OCI-LY1 (cell line): ENCODE measurements at regions not wholly inside any gene's neighbourhood (a gene's known extent, or its start where the extent isn't known, plus 50 kb on each side); places are given as distances from the start of the nearest gene placed in this dataset.

Experiments used
- H2AFZ ChIP-seq: fragments of 200-600 bp; sonication (generic), shearing (Covaris generic); 2 replicates; pipeline ENCODE4 v1.6.0; 2014; ENCODE audit warnings: antibody characterized with exemption, mild to moderate bottlenecking, low read length
- H3F3A ChIP-seq: fragments of 200-600 bp; sonication (generic), shearing (Covaris generic); 2 replicates; pipeline ENCODE4 v1.6.0; 2014; ENCODE audit warnings: mild to moderate bottlenecking, antibody characterized with exemption, low read length, moderate library complexity; ENCODE audit not compliant: insufficient read depth
- H3K27ac ChIP-seq: fragments of 200-600 bp; sonication (generic); 2 replicates; pipeline ENCODE4 v1.5.1; 2014; ENCODE audit warnings: low read length, mixed run types, mild to moderate bottlenecking, low read depth; ENCODE audit not compliant: poor library complexity, severe bottlenecking
- H3K27me3 ChIP-seq: fragments of 200-600 bp; sonication (generic); 2 replicates; pipeline ENCODE4 v1.6.0; 2014; ENCODE audit warnings: antibody characterized with exemption, mild to moderate bottlenecking, low read length, moderate library complexity; ENCODE audit not compliant: insufficient read depth
- H3K36me3 ChIP-seq: fragments of 200-600 bp; sonication (generic); 2 replicates; pipeline ENCODE4 v1.6.1; 2014; ENCODE audit warnings: mild to moderate bottlenecking, antibody characterized with exemption, low read length, moderate library complexity, mixed read lengths; ENCODE audit not compliant: insufficient read depth
- H3K4me1 ChIP-seq: fragments of 200-600 bp; sonication (generic); 2 replicates; pipeline ENCODE4 v1.5.1; 2014; ENCODE audit warnings: mild to moderate bottlenecking, low read length, moderate library complexity; ENCODE audit not compliant: insufficient read depth, severe bottlenecking
- H3K4me2 ChIP-seq: fragments of 200-600 bp; sonication (generic), shearing (Covaris generic); 2 replicates; pipeline ENCODE4 v1.6.1; 2014; ENCODE audit warnings: low read length
- H3K4me3 ChIP-seq: fragments of 200-600 bp; sonication (generic); 2 replicates; pipeline ENCODE4 v1.5.1; 2014; ENCODE audit warnings: low read length, low read depth, mild to moderate bottlenecking, mixed read lengths; ENCODE audit not compliant: poor library complexity, severe bottlenecking
- H3K79me2 ChIP-seq: fragments of 200-600 bp; shearing (Covaris generic); 2 replicates; pipeline ENCODE4 v1.6.1; 2016; ENCODE audit warnings: mixed run types, low read length, mixed read lengths; ENCODE audit not compliant: insufficient read depth
- H3K9ac ChIP-seq: fragments of 200-600 bp; sonication (generic), shearing (Covaris generic); 2 replicates; pipeline ENCODE4 v1.6.1; 2014; ENCODE audit warnings: mild to moderate bottlenecking, low read length, mixed read lengths
- H3K9me2 ChIP-seq: fragments of 200-600 bp; sonication (generic), shearing (Covaris generic); 2 replicates; pipeline ENCODE4 v1.6.1; 2014; ENCODE audit warnings: low read depth, mild to moderate bottlenecking, low read length, mixed read lengths
- H3K9me3 ChIP-seq: fragments of 200-600 bp; shearing (Covaris generic); 2 replicates; pipeline ENCODE4 v1.6.1; 2014; ENCODE audit warnings: low read length, mixed read lengths
- H4K20me1 ChIP-seq: fragments of 200-600 bp; sonication (generic), shearing (Covaris generic); 2 replicates; pipeline ENCODE4 v1.6.0; 2016; ENCODE audit warnings: mild to moderate bottlenecking, low read length; ENCODE audit not compliant: insufficient read depth
- EZH2 ChIP-seq: fragments of 200-600 bp; sonication (generic), shearing (Covaris generic); IDR thresholded peaks from 2 replicates; pipeline ENCODE4 v1.8.0; 2017; ENCODE audit warnings: borderline replicate concordance, mixed run types, mild to moderate bottlenecking, antibody characterized with exemption, low read length, moderate library complexity, mixed read lengths
- TF ChIP-seq, protein P1 (sequence below): fragments of 200-600 bp; sonication (generic), shearing (Covaris generic); IDR thresholded peaks from 2 replicates; pipeline ENCODE4 v1.5.1; 2017; ENCODE audit warnings: mild to moderate bottlenecking, antibody characterized with exemption, low read length, moderate library complexity, mixed read lengths

- no peak overlapping the region for H2AFZ ChIP-seq
- no peaks in the 10 kb centered on the region for H3F3A ChIP-seq
- TF ChIP-seq EZH2: no peak
- TF ChIP-seq, protein P1, sequence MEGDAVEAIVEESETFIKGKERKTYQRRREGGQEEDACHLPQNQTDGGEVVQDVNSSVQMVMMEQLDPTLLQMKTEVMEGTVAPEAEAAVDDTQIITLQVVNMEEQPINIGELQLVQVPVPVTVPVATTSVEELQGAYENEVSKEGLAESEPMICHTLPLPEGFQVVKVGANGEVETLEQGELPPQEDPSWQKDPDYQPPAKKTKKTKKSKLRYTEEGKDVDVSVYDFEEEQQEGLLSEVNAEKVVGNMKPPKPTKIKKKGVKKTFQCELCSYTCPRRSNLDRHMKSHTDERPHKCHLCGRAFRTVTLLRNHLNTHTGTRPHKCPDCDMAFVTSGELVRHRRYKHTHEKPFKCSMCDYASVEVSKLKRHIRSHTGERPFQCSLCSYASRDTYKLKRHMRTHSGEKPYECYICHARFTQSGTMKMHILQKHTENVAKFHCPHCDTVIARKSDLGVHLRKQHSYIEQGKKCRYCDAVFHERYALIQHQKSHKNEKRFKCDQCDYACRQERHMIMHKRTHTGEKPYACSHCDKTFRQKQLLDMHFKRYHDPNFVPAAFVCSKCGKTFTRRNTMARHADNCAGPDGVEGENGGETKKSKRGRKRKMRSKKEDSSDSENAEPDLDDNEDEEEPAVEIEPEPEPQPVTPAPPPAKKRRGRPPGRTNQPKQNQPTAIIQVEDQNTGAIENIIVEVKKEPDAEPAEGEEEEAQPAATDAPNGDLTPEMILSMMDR: no peak
- H3K79me2 ChIP-seq: no peaks in the 10 kb centered on the region
- no peaks in the 10 kb centered on the region for H3K36me3 ChIP-seq
- no peak overlapping the region for H3K27ac ChIP-seq
- no peak overlapping the region for H3K4me2 ChIP-seq
- no peaks in the 10 kb centered on the region for H3K27me3 ChIP-seq
- no peak overlapping the region for H3K9ac ChIP-seq
- no peaks in the 10 kb centered on the region for H3K4me1 ChIP-seq
- no peaks in the 10 kb centered on the region for H3K9me2 ChIP-seq
- H3K9me3 ChIP-seq: no peaks in the 10 kb centered on the region
- H4K20me1 ChIP-seq: no peaks in the 10 kb centered on the region
- H3K4me3 ChIP-seq: no peak overlapping the region
Measured at GRCh38 chr5:100448111-100448528, 87.1 kb upstream of the FAM174A start.

GRCh38 chr5:100446879-100447430, 88.2 kb upstream of the FAM174A start:
- H3K79me2 ChIP-seq: no peaks in the 10 kb centered on the region
- no peaks in the 10 kb centered on the region for H3K27me3 ChIP-seq
- H3K4me1 ChIP-seq: no peaks in the 10 kb centered on the region
- no peaks in the 10 kb centered on the region for H3K36me3 ChIP-seq
- no peak overlapping the region for H3K27ac ChIP-seq
- H3K4me2 ChIP-seq: no peak overlapping the region
- no peaks in the 10 kb centered on the region for H3K9me3 ChIP-seq
- no peaks in the 10 kb centered on the region for H3F3A ChIP-seq
- no peak overlapping the region for H3K4me3 ChIP-seq
- H3K9me2 ChIP-seq: no peaks in the 10 kb centered on the region
- H2AFZ ChIP-seq: no peak overlapping the region
- TF ChIP-seq, protein P1: no peak
- no peak for TF ChIP-seq EZH2
- H4K20me1 ChIP-seq: no peaks in the 10 kb centered on the region
- no peak overlapping the region for H3K9ac ChIP-seq

- no peaks in the 10 kb centered on the region for H3K4me1 ChIP-seq
- H3K4me2 ChIP-seq: no peak overlapping the region
- TF ChIP-seq, protein P1: no peak
- H3K9me2 ChIP-seq: no peaks in the 10 kb centered on the region
- no peak overlapping the region for H3K9ac ChIP-seq
- no peak overlapping the region for H2AFZ ChIP-seq
- H3K4me3 ChIP-seq: no peak overlapping the region
- no peak overlapping the region for H3K27ac ChIP-seq
- H4K20me1 ChIP-seq: no peaks in the 10 kb centered on the region
- H3F3A ChIP-seq: no peaks in the 10 kb centered on the region
- H3K9me3 ChIP-seq: no peaks in the 10 kb centered on the region
- no peaks in the 10 kb centered on the region for H3K79me2 ChIP-seq
- no peaks in the 10 kb centered on the region for H3K36me3 ChIP-seq
- H3K27me3 ChIP-seq: no peaks in the 10 kb centered on the region
Measured at GRCh38 chr5:100444961-100445360, 90.2 kb upstream of the FAM174A start.
